H9 (cell line): ENCODE measurements at regions not wholly inside any gene's neighbourhood (a gene's known extent, or its start where the extent isn't known, plus 50 kb on each side); places are given as distances from the start of the nearest gene placed in this dataset.

ENCODE experiments used
- DNase-seq: peaks from one replicate; pipeline ENCODE4 v3.0.0-alpha.2; 2017
- H2AFZ ChIP-seq: one replicate; pipeline ENCODE4 v1.6.1; 2013; ENCODE audit warnings: mild to moderate bottlenecking, low read length, control low read depth, moderate library complexity
- H2AK5ac ChIP-seq: 2 replicates; pipeline ENCODE4 v1.6.1; 2013; ENCODE audit warnings: low read length, control low read depth, mixed read lengths; ENCODE audit not compliant: insufficient read length
- H2BK120ac ChIP-seq: one replicate; pipeline ENCODE4 v1.6.1; 2013; ENCODE audit warnings: low read depth, mild to moderate bottlenecking, low read length, control low read depth, inconsistent platforms; ENCODE audit not compliant: poor library complexity, severe bottlenecking
- H2BK12ac ChIP-seq: 2 replicates; pipeline ENCODE4 v1.6.1; 2013; ENCODE audit warnings: low read length, control low read depth, mixed read lengths, low read depth; ENCODE audit not compliant: insufficient read length
- H2BK15ac ChIP-seq: 2 replicates; pipeline ENCODE4 v1.6.1; 2013; ENCODE audit warnings: low read depth, low read length, control low read depth
- H2BK20ac ChIP-seq: one replicate; pipeline ENCODE4 v1.6.1; 2013; ENCODE audit warnings: low read depth, mild to moderate bottlenecking, low read length, control low read depth, inconsistent platforms; ENCODE audit not compliant: poor library complexity, severe bottlenecking
- H2BK5ac ChIP-seq: 2 replicates; pipeline ENCODE4 v1.6.1; 2013; ENCODE audit warnings: low read length, control low read depth, mixed read lengths; ENCODE audit not compliant: insufficient read length
- H3K14ac ChIP-seq: 2 replicates; pipeline ENCODE4 v1.6.1; 2013; ENCODE audit warnings: low read length, control low read depth; ENCODE audit not compliant: insufficient read depth
- H3K18ac ChIP-seq: 2 replicates; pipeline ENCODE4 v1.6.1; 2013; ENCODE audit warnings: low read depth, mild to moderate bottlenecking, mixed read lengths, low read length, control low read depth; ENCODE audit not compliant: insufficient read length
- H3K23ac ChIP-seq: 2 replicates; pipeline ENCODE4 v1.6.1; 2013; ENCODE audit warnings: low read length, control low read depth, mixed read lengths, low read depth; ENCODE audit not compliant: insufficient read length
- H3K23me2 ChIP-seq: 2 replicates; pipeline ENCODE4 v1.6.1; 2013; ENCODE audit warnings: low read depth, mild to moderate bottlenecking, mixed read lengths, low read length, control low read depth; ENCODE audit not compliant: insufficient read length, poor library complexity, severe bottlenecking
- H3K27ac ChIP-seq: 2 replicates; pipeline ENCODE4 v1.5.1; 2013; ENCODE audit warnings: low read length, control low read depth, mixed read lengths, low read depth; ENCODE audit not compliant: insufficient read length
- H3K27me3 ChIP-seq: 2 replicates; pipeline ENCODE4 v1.6.1; 2013; ENCODE audit warnings: low read length, control low read depth, inconsistent platforms; ENCODE audit not compliant: insufficient read depth
- H3K4ac ChIP-seq: 2 replicates; pipeline ENCODE4 v1.6.1; 2013; ENCODE audit warnings: low read depth, mild to moderate bottlenecking, control low read depth, inconsistent platforms, low read length, moderate library complexity
- H3K4me1 ChIP-seq: 2 replicates; pipeline ENCODE4 v1.6.1; 2013; ENCODE audit warnings: low read length, control low read depth, inconsistent platforms; ENCODE audit not compliant: insufficient read depth
- H3K4me2 ChIP-seq: 2 replicates; pipeline ENCODE4 v1.6.1; 2013; ENCODE audit warnings: low read length, control low read depth, mixed read lengths; ENCODE audit not compliant: insufficient read length, insufficient read depth
- H3K56ac ChIP-seq: 2 replicates; pipeline ENCODE4 v1.6.1; 2013; ENCODE audit warnings: low read depth, mild to moderate bottlenecking, mixed read lengths, low read length, control low read depth; ENCODE audit not compliant: insufficient read length
- H3K79me1 ChIP-seq: 2 replicates; pipeline ENCODE4 v1.6.1; 2013; ENCODE audit warnings: low read depth, mild to moderate bottlenecking, moderate library complexity, low read length, control low read depth, inconsistent platforms; ENCODE audit not compliant: insufficient read depth, poor library complexity, severe bottlenecking
- H3K79me2 ChIP-seq: 2 replicates; pipeline ENCODE4 v1.6.1; 2013; ENCODE audit warnings: low read length, control low read depth, inconsistent platforms; ENCODE audit not compliant: insufficient read depth
- H3K9ac ChIP-seq: 2 replicates; pipeline ENCODE4 v1.6.1; 2013; ENCODE audit warnings: low read length, control low read depth, mixed read lengths; ENCODE audit not compliant: insufficient read length; ENCODE audit errors: extremely low read depth
- H3K9me3 ChIP-seq: one replicate; pipeline ENCODE4 v1.6.1; 2013; ENCODE audit warnings: low read depth, low read length, inconsistent platforms; ENCODE audit not compliant: control insufficient read depth
- H3T11ph ChIP-seq: one replicate; pipeline ENCODE4 v1.6.1; 2013; ENCODE audit warnings: mild to moderate bottlenecking, low read length, control low read depth, inconsistent platforms
- H4K20me1 ChIP-seq: one replicate; pipeline ENCODE4 v1.6.1; 2013; ENCODE audit not compliant: control insufficient read depth, insufficient read length, insufficient read depth
- H4K5ac ChIP-seq: 2 replicates; pipeline ENCODE4 v1.6.1; 2013; ENCODE audit warnings: low read depth, mild to moderate bottlenecking, mixed read lengths, low read length, control low read depth; ENCODE audit not compliant: insufficient read length
- H4K8ac ChIP-seq: replicated peaks from 2 replicates; pipeline ENCODE4 v1.6.1; 2013; ENCODE audit warnings: low read length, control low read depth, mixed read lengths, low read depth; ENCODE audit not compliant: insufficient read length
- H4K91ac ChIP-seq: 2 replicates; pipeline ENCODE4 v1.6.1; 2013; ENCODE audit warnings: low read depth, mild to moderate bottlenecking, moderate library complexity, mixed read lengths, low read length, control low read depth; ENCODE audit not compliant: insufficient read length
- H3K27ac Mint-ChIP-seq, 3 experiments: 2 replicates in 2 of 3; 3 replicates in 1 of 3; pipeline ENCODE4 v1.8.0; 2020 to 2021; ENCODE audit warnings: mixed read lengths in 3 of 3, mild to moderate bottlenecking in 1 of 3, moderate library complexity in 1 of 3
- H3K27me3 Mint-ChIP-seq: 2 replicates; pipeline ENCODE4 v1.8.0; 2021; ENCODE audit warnings: low read depth, mild to moderate bottlenecking, moderate library complexity, mixed read lengths
- H3K36me3 Mint-ChIP-seq, 3 experiments: 2 replicates in 2 of 3; 3 replicates in 1 of 3; pipeline ENCODE4 v1.8.0; 2020 to 2021; ENCODE audit warnings: low read depth in 3 of 3, mixed read lengths in 3 of 3; ENCODE audit not compliant: insufficient read depth in 1 of 3
- H3K4me1 Mint-ChIP-seq, 2 experiments: 2 replicates each; pipeline ENCODE4 v1.8.0; 2020; ENCODE audit warnings: mixed read lengths in 2 of 2
- H3K4me3 Mint-ChIP-seq, 2 experiments: 2 replicates in 1 of 2; 3 replicates in 1 of 2; pipeline ENCODE4 v1.8.0; 2020 to 2021; ENCODE audit warnings: mild to moderate bottlenecking in 2 of 2, mixed read lengths in 2 of 2, moderate library complexity in 1 of 2
- H3K9me3 Mint-ChIP-seq, 2 experiments: 2 replicates in 1 of 2; 3 replicates in 1 of 2; pipeline ENCODE4 v1.8.0; 2020; ENCODE audit warnings: mild to moderate bottlenecking in 2 of 2, mixed read lengths in 2 of 2, moderate library complexity in 1 of 2
- CTCF ChIP-seq: fragments of 200-600 bp; sonication (generic); conservative IDR thresholded peaks from 3 replicates; pipeline ENCODE4 v1.8.0; 2021; ENCODE audit warnings: antibody characterized with exemption, mild to moderate bottlenecking
- WGBS: extraction: QIAGEN DNeasy Blood & Tissue Kit; methylation state at CpG from one replicate; pipeline ENCODE4 v1.1.7; 2013; ENCODE audit warnings: missing lambda C conversion rate, low lambda C conversion rate, mixed read lengths; ENCODE audit not compliant: insufficient read length; ENCODE audit errors: extremely low coverage; 5-methylcytosine and 5-hydroxymethylcytosine counted together

- Mint-ChIP-seq H3K27ac (no peak overlapping the region), H3K36me3 (peaks cover 0 to 5% (median 0%) of the 10 kb centered on the region in 3 experiments; a peak in 3 of 7 replicates), H3K4me1 (no peaks in the 10 kb centered on the region), H3K9me3 (peaks cover 42 to 59% of the 10 kb centered on the region in 2 experiments), H3K27me3 (no peaks in the 10 kb centered on the region), H3K4me3 (no peak overlapping the region)
- no peak overlapping the region for H4K91ac ChIP-seq
- no peak for DNase-seq
- H3K14ac ChIP-seq, result no peak overlapping the region
- no peaks in the 10 kb centered on the region for H3K79me2 ChIP-seq
- no peak overlapping the region for H3K9ac ChIP-seq
- no CpG with 5 or more reads among the region's 2 CpGs for WGBS
- no peak overlapping the region for H3K23ac ChIP-seq
- H3K4me1 ChIP-seq, result no peaks in the 10 kb centered on the region
- H2BK5ac ChIP-seq, result no peak overlapping the region
- H2BK12ac ChIP-seq, result no peak overlapping the region
- H2BK20ac ChIP-seq, result no peak overlapping the region
- H3K27ac ChIP-seq, result no peak overlapping the region
- no peak overlapping the region for H2AFZ ChIP-seq
- H3K4me2 ChIP-seq, result no peak overlapping the region
- TF ChIP-seq CTCF, result no peak
- H2BK15ac ChIP-seq, result no peak overlapping the region
- H3K23me2 ChIP-seq, result no peaks in the 10 kb centered on the region
- H3K79me1 ChIP-seq, result no peaks in the 10 kb centered on the region
- no peak overlapping the region for H3K4ac ChIP-seq
- no peaks in the 10 kb centered on the region for H3K27me3 ChIP-seq
- no peaks in the 10 kb centered on the region for H3K9me3 ChIP-seq
- no peaks in the 10 kb centered on the region for H4K20me1 ChIP-seq
- H3T11ph ChIP-seq, result no peak overlapping the region
- H3K56ac ChIP-seq, result no peak overlapping the region
- no peak overlapping the region for H2AK5ac ChIP-seq
- H4K5ac ChIP-seq, result no peak overlapping the region
- no peak overlapping the region for H2BK120ac ChIP-seq
- H4K8ac ChIP-seq, result no peak overlapping the region
- no peak overlapping the region for H3K18ac ChIP-seq
Measured at GRCh38 chr21:23960769-23961168, 1646.5 kb downstream of the MRPL39 start.
